ENCODE measurements at regions not wholly inside any gene's neighbourhood (a gene's known extent, or its start where the extent isn't known, plus 50 kb on each side); places are given as distances from the start of the nearest gene placed in this dataset.

- no peak overlapping the region for H3K4me3 ChIP-seq (ENCODE audit: low read depth in 1 of 2, low read length in 2 of 2)
- no peaks in the 10 kb centered on the region for H3K36me3 ChIP-seq (ENCODE audit: insufficient read depth, low read length)
- no peak overlapping the region for H3K27ac ChIP-seq (ENCODE audit: low read depth, low read length)
- H3K27me3 ChIP-seq (ENCODE audit: control insufficient read depth in 1 of 2, insufficient read depth in 2 of 2, low read length in 2 of 2) = no peaks in the 10 kb centered on the region
- H3K9ac ChIP-seq (ENCODE audit: low read length) = no peak overlapping the region
- H3K4me1 ChIP-seq (ENCODE audit: insufficient read depth, low read length) = peaks cover 10% of the 10 kb centered on the region
- no peaks in the 10 kb centered on the region for H3K9me3 ChIP-seq (ENCODE audit: low read length)
These were observed 136.8 kb upstream of the ARL4C start for GRCh38 chr2:234633581-234634230.

- Histone ChIP-seq H3K9me3 (ENCODE audit: low read length) (no peaks in the 10 kb centered on the region), H3K4me3 (ENCODE audit: low read depth in 1 of 2, low read length in 2 of 2) (no peak overlapping the region), H3K36me3 (ENCODE audit: insufficient read depth, low read length) (no peaks in the 10 kb centered on the region), H3K27me3 (ENCODE audit: control insufficient read depth in 1 of 2, insufficient read depth in 2 of 2, low read length in 2 of 2) (no peaks in the 10 kb centered on the region), H3K4me1 (ENCODE audit: insufficient read depth, low read length) (peaks cover 10% of the 10 kb centered on the region), H3K27ac (ENCODE audit: low read depth, low read length) (no peak overlapping the region), H3K9ac (ENCODE audit: low read length) (no peak overlapping the region)
These were observed 135.9 kb upstream of the ARL4C start for GRCh38 chr2:234632527-234633391.

GRCh38 chr2:234631646-234632514 is 135.0 kb upstream of the ARL4C start:
- no peaks in the 10 kb centered on the region for H3K36me3 ChIP-seq (ENCODE audit: insufficient read depth, low read length)

GRCh38 chr2:234630801-234631261 is 133.9 kb upstream of the ARL4C start:
- Histone ChIP-seq H3K36me3 (ENCODE audit: insufficient read depth, low read length) (no peaks in the 10 kb centered on the region), H3K4me1 (ENCODE audit: insufficient read depth, low read length) (peaks cover 10% of the 10 kb centered on the region), H3K9me3 (ENCODE audit: low read length) (no peaks in the 10 kb centered on the region), H3K4me3 (ENCODE audit: low read depth in 1 of 2, low read length in 2 of 2) (no peak overlapping the region), H3K27me3 (ENCODE audit: control insufficient read depth in 1 of 2, insufficient read depth in 2 of 2, low read length in 2 of 2) (no peaks in the 10 kb centered on the region), H3K9ac (ENCODE audit: low read length) (no peak overlapping the region), H3K27ac (ENCODE audit: low read depth, low read length) (no peak overlapping the region)

More at GRCh38 chr2:234631646-234632514, 135.0 kb upstream of the ARL4C start:
- no peaks in the 10 kb centered on the region for H3K27me3 ChIP-seq (ENCODE audit: control insufficient read depth in 1 of 2, insufficient read depth in 2 of 2, low read length in 2 of 2)
- H3K4me3 ChIP-seq (ENCODE audit: low read depth in 1 of 2, low read length in 2 of 2) = no peak overlapping the region
- H3K9ac ChIP-seq (ENCODE audit: low read length) = no peak overlapping the region
- no peaks in the 10 kb centered on the region for H3K9me3 ChIP-seq (ENCODE audit: low read length)
- H3K4me1 ChIP-seq (ENCODE audit: insufficient read depth, low read length) = peaks cover 10% of the 10 kb centered on the region
- H3K27ac ChIP-seq (ENCODE audit: low read depth, low read length) = no peak overlapping the region

GRCh38 chr2:234629596-234629995 is 132.7 kb upstream of the ARL4C start:
- no peak overlapping the region for H3K9ac ChIP-seq (ENCODE audit: low read length)
- peaks cover 10% of the 10 kb centered on the region for H3K4me1 ChIP-seq (ENCODE audit: insufficient read depth, low read length)
- H3K27ac ChIP-seq (ENCODE audit: low read depth, low read length) = no peak overlapping the region

GRCh38 chr2:234628953-234629352 is 132.1 kb upstream of the ARL4C start:
- Histone ChIP-seq H3K36me3 (ENCODE audit: insufficient read depth, low read length) (no peaks in the 10 kb centered on the region), H3K27me3 (ENCODE audit: control insufficient read depth in 1 of 2, insufficient read depth in 2 of 2, low read length in 2 of 2) (no peaks in the 10 kb centered on the region), H3K27ac (ENCODE audit: low read depth, low read length) (no peak overlapping the region), H3K4me1 (ENCODE audit: insufficient read depth, low read length) (peaks cover 10% of the 10 kb centered on the region), H3K9me3 (ENCODE audit: low read length) (no peaks in the 10 kb centered on the region), H3K9ac (ENCODE audit: low read length) (no peak overlapping the region), H3K4me3 (ENCODE audit: low read depth in 1 of 2, low read length in 2 of 2) (no peak overlapping the region)

More at GRCh38 chr2:234629596-234629995, 132.7 kb upstream of the ARL4C start:
- Histone ChIP-seq H3K9me3 (ENCODE audit: low read length) (no peaks in the 10 kb centered on the region), H3K36me3 (ENCODE audit: insufficient read depth, low read length) (no peaks in the 10 kb centered on the region), H3K4me3 (ENCODE audit: low read depth in 1 of 2, low read length in 2 of 2) (no peak overlapping the region), H3K27me3 (ENCODE audit: control insufficient read depth in 1 of 2, insufficient read depth in 2 of 2, low read length in 2 of 2) (no peaks in the 10 kb centered on the region)

GRCh38 chr2:234627308-234627707 is 130.4 kb upstream of the ARL4C start:
- Histone ChIP-seq H3K36me3 (ENCODE audit: insufficient read depth, low read length) (no peaks in the 10 kb centered on the region), H3K9me3 (ENCODE audit: low read length) (no peaks in the 10 kb centered on the region), H3K4me3 (ENCODE audit: low read depth in 1 of 2, low read length in 2 of 2) (no peak overlapping the region), H3K9ac (ENCODE audit: low read length) (no peak overlapping the region), H3K4me1 (ENCODE audit: insufficient read depth, low read length) (peaks cover 10% of the 10 kb centered on the region), H3K27ac (ENCODE audit: low read depth, low read length) (no peak overlapping the region), H3K27me3 (ENCODE audit: control insufficient read depth in 1 of 2, insufficient read depth in 2 of 2, low read length in 2 of 2) (no peaks in the 10 kb centered on the region)

GRCh38 chr2:234626566-234627130 is 129.8 kb upstream of the ARL4C start:
- no peak overlapping the region for H3K4me3 ChIP-seq (ENCODE audit: low read depth in 1 of 2, low read length in 2 of 2)
- no peaks in the 10 kb centered on the region for H3K9me3 ChIP-seq (ENCODE audit: low read length)
- no peak overlapping the region for H3K9ac ChIP-seq (ENCODE audit: low read length)
- H3K27me3 ChIP-seq (ENCODE audit: control insufficient read depth in 1 of 2, insufficient read depth in 2 of 2, low read length in 2 of 2) = no peaks in the 10 kb centered on the region
- H3K27ac ChIP-seq (ENCODE audit: low read depth, low read length) = no peak overlapping the region
- peaks cover 10% of the 10 kb centered on the region for H3K4me1 ChIP-seq (ENCODE audit: insufficient read depth, low read length)
- H3K36me3 ChIP-seq (ENCODE audit: insufficient read depth, low read length) = no peaks in the 10 kb centered on the region

GRCh38 chr2:234625626-234626250 is 128.9 kb upstream of the ARL4C start:
- Histone ChIP-seq H3K9me3 (ENCODE audit: low read length) (no peaks in the 10 kb centered on the region), H3K36me3 (ENCODE audit: insufficient read depth, low read length) (no peaks in the 10 kb centered on the region), H3K27me3 (ENCODE audit: control insufficient read depth in 1 of 2, insufficient read depth in 2 of 2, low read length in 2 of 2) (no peaks in the 10 kb centered on the region), H3K4me1 (ENCODE audit: insufficient read depth, low read length) (peaks cover 7% of the 10 kb centered on the region), H3K4me3 (ENCODE audit: low read depth in 1 of 2, low read length in 2 of 2) (no peak overlapping the region), H3K9ac (ENCODE audit: low read length) (no peak overlapping the region), H3K27ac (ENCODE audit: low read depth, low read length) (no peak overlapping the region)

GRCh38 chr2:234623521-234623991 is 126.7 kb upstream of the ARL4C start:
- Histone ChIP-seq H3K27ac (ENCODE audit: low read depth, low read length) (no peak overlapping the region), H3K9ac (ENCODE audit: low read length) (no peak overlapping the region), H3K4me1 (ENCODE audit: insufficient read depth, low read length) (no peaks in the 10 kb centered on the region), H3K4me3 (ENCODE audit: low read depth in 1 of 2, low read length in 2 of 2) (no peak overlapping the region), H3K36me3 (ENCODE audit: insufficient read depth, low read length) (no peaks in the 10 kb centered on the region), H3K27me3 (ENCODE audit: control insufficient read depth in 1 of 2, insufficient read depth in 2 of 2, low read length in 2 of 2) (no peaks in the 10 kb centered on the region), H3K9me3 (ENCODE audit: low read length) (no peaks in the 10 kb centered on the region)
